ENCODE measurements at regions not wholly inside any gene's neighbourhood (a gene's known extent, or its start where the extent isn't known, plus 50 kb on each side); places are given as distances from the start of the nearest gene placed in this dataset.
"Not testable (repeated sequence)": the region's sequence is repeated elsewhere in the genome, so short reads cannot be mapped to it uniquely, and the experiment has no call there.

DNA sequence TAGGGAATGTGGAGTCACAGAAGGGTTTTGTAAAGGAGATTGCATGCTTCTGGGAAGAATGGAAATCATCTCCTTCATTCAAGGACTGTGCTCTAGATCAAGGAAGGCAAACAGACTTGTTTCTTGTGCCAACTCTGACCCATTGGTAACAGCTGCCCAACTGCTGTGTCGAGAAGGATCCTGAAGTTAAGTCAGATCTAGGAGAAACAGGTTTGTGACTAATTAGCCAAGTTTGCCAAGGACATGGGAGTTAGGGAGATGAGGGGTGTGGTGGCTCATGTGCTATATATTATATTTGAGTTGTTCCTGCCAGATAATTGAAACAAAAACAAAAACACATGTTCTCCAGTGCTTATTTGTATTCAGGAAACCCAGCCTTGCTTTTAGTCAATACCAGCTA, 251.2 kb upstream of the USP24 start:
- DNase-seq (ENCODE audit: low spot score in 2 of 2): no peak
- Histone ChIP-seq H3K9me3 (no peaks in the 10 kb centered on the region), H3K4me3 (no peak overlapping the region), H3K36me3 (replicated peaks) (no peaks in the 10 kb centered on the region), H3K27me3 (ENCODE audit: low read depth) (no peaks in the 10 kb centered on the region), H3K4me1 (no peaks in the 10 kb centered on the region)
- in situ Hi-C loops (cut with MboI; ENCODE audit: low sequenced_read_pairs): no loop called here

- H3K4me3 ChIP-seq: no peak overlapping the region
- no peaks in the 10 kb centered on the region for H3K27me3 ChIP-seq (ENCODE audit: low read depth)
- in situ Hi-C loops (cut with MboI; ENCODE audit: low sequenced_read_pairs): no loop called here
- no peak for DNase-seq (ENCODE audit: low spot score in 2 of 2)
- no peaks in the 10 kb centered on the region for H3K4me1 ChIP-seq
- no peaks in the 10 kb centered on the region for H3K9me3 ChIP-seq
- H3K36me3 ChIP-seq (replicated peaks): no peaks in the 10 kb centered on the region
Measured at GRCh38 chr1:55464550-55464949, 249.4 kb upstream of the USP24 start.

DNA sequence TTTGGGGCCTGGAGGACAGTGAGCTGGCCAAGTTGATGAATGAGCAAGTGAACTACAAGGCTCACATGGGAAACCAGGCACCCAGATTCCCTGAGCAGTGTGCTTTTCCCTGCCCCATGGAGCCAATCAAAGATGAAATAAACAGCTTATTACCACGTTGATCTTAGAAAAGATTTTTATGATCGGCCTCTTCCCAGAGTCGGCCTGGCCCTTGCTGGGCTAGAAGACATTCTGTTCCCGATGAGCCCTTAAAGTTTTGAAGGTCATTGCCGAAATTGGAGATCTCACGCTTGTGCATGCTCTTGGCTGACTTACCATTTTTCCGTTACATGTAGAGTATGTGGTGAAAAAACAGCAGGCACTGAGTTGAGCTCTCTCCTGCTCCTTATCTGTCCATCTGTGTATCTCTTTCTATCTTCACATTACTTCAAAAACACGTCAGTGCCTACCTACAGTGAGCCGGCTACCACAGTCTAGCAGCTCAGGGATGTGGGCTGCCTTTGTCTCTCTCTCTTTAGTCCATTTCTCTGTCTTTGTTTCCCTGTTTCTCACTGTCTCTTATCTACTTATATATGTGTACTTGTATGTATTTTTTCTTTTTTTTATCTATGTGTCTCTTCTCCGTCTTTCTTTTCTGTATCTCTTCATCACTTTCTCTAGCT, 248.8 kb upstream of the USP24 start:
- no peaks in the 10 kb centered on the region for H3K4me1 ChIP-seq
- no peak overlapping the region for H3K4me3 ChIP-seq
- no peaks in the 10 kb centered on the region for H3K36me3 ChIP-seq (replicated peaks)
- in situ Hi-C loops (cut with MboI; ENCODE audit: low sequenced_read_pairs): no loop called here
- H3K27me3 ChIP-seq (ENCODE audit: low read depth): no peaks in the 10 kb centered on the region
- DNase-seq (ENCODE audit: low spot score in 2 of 2): no peak
- H3K9me3 ChIP-seq: no peaks in the 10 kb centered on the region

- Histone ChIP-seq H3K4me1 (no peaks in the 10 kb centered on the region), H3K27me3 (ENCODE audit: low read depth) (no peaks in the 10 kb centered on the region), H3K4me3 (no peak overlapping the region), H3K36me3 (replicated peaks) (no peaks in the 10 kb centered on the region), H3K9me3 (no peaks in the 10 kb centered on the region)
- in situ Hi-C loops (cut with MboI; ENCODE audit: low sequenced_read_pairs): no loop called here
- no peak for DNase-seq (ENCODE audit: low spot score in 2 of 2)
Measured at GRCh38 chr1:55457874-55458273, 242.7 kb upstream of the USP24 start.

- H3K9me3 ChIP-seq: no peaks in the 10 kb centered on the region
- DNase-seq (ENCODE audit: low spot score in 2 of 2): no peak
- H3K27me3 ChIP-seq (ENCODE audit: low read depth): no peaks in the 10 kb centered on the region
- H3K36me3 ChIP-seq (replicated peaks): no peaks in the 10 kb centered on the region
- no peaks in the 10 kb centered on the region for H3K4me1 ChIP-seq
- no peak overlapping the region for H3K4me3 ChIP-seq
- in situ Hi-C loops (cut with MboI; ENCODE audit: low sequenced_read_pairs): no loop called here
Measured at GRCh38 chr1:55456971-55457370, 241.8 kb upstream of the USP24 start.

DNA sequence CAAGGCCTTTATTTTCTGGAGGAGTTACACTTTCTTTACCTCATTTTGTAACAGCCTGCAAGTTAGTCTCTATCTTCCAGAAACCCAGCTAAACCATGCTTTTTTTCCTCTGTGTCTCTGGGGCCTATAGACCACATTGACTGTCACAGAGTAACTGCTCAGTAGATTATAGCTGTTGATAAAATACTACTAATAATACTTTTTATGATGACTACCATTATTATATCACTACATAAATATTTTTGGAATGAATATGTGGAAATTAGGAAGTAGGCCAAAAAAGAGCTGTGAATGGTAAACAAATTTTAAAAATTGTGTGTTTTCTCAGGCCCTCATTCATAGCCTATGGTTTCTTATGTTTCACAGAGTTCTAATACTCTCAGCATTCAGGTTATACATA, 233.1 kb upstream of the USP24 start:
- Histone ChIP-seq H3K27me3 (ENCODE audit: low read depth) (no peaks in the 10 kb centered on the region), H3K9me3 (no peaks in the 10 kb centered on the region), H3K4me1 (no peaks in the 10 kb centered on the region), H3K36me3 (replicated peaks) (no peaks in the 10 kb centered on the region), H3K4me3 (no peak overlapping the region)
- no peak for DNase-seq (ENCODE audit: low spot score in 2 of 2)
- in situ Hi-C loops (cut with MboI; ENCODE audit: low sequenced_read_pairs): no loop called here

DNA sequence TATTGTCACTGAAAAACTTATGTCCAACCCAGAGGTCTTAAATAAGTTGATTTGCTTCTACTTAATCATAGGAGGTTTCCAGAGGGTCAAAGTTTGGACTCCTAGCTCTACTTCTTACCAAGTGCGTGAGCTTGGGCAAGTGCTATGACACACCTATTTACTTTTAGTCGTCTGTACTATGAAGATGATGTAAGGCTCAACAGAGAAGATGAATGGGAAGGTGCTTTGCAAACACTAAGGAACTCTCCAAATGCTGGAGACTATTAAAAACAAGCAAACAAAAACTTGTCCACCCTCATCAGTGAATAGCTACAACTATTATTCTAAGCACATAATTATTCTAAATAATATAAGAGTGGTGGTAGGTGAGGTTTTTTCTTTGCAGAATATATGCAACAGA, 232.3 kb upstream of the USP24 start:
- Histone ChIP-seq H3K4me1 (no peaks in the 10 kb centered on the region), H3K27me3 (ENCODE audit: low read depth) (no peaks in the 10 kb centered on the region), H3K4me3 (no peak overlapping the region), H3K36me3 (replicated peaks) (no peaks in the 10 kb centered on the region), H3K9me3 (no peaks in the 10 kb centered on the region)
- in situ Hi-C loops (cut with MboI; ENCODE audit: low sequenced_read_pairs): no loop called here
- DNase-seq (ENCODE audit: low spot score in 2 of 2): no peak

DNA sequence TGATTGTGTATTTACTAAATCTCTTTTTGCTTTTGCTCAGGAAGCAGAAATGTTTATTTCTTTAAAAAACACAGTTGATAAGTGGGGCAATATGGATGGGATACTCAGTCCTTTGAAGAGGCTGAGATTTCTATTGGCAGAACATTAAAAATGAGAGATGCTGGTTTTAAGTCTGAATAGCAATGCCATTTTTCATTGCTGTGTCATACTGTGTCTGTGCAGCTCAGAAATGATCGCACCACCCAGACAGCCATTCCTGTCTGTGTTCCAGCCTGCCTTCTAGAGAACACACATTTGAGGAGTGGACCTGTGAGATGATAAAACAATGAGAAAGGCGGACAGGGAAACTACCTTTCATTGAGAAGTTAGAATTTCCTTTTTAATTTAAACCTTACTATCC, 231.2 kb upstream of the USP24 start:
- Histone ChIP-seq H3K9me3 (no peaks in the 10 kb centered on the region), H3K36me3 (replicated peaks) (no peaks in the 10 kb centered on the region), H3K4me1 (no peaks in the 10 kb centered on the region), H3K27me3 (ENCODE audit: low read depth) (no peaks in the 10 kb centered on the region), H3K4me3 (no peak overlapping the region)
- no peak for DNase-seq (ENCODE audit: low spot score in 2 of 2)
- in situ Hi-C loops (cut with MboI; ENCODE audit: low sequenced_read_pairs): no loop called here

GRCh38 chr1:55445416-55445815, 230.3 kb upstream of the USP24 start:
- no peak for DNase-seq (ENCODE audit: low spot score in 2 of 2)
- Histone ChIP-seq H3K36me3 (replicated peaks) (no peaks in the 10 kb centered on the region), H3K9me3 (no peaks in the 10 kb centered on the region), H3K27me3 (ENCODE audit: low read depth) (no peaks in the 10 kb centered on the region), H3K4me1 (no peaks in the 10 kb centered on the region), H3K4me3 (no peak overlapping the region)
- in situ Hi-C loops (cut with MboI; ENCODE audit: low sequenced_read_pairs): no loop called here

DNA sequence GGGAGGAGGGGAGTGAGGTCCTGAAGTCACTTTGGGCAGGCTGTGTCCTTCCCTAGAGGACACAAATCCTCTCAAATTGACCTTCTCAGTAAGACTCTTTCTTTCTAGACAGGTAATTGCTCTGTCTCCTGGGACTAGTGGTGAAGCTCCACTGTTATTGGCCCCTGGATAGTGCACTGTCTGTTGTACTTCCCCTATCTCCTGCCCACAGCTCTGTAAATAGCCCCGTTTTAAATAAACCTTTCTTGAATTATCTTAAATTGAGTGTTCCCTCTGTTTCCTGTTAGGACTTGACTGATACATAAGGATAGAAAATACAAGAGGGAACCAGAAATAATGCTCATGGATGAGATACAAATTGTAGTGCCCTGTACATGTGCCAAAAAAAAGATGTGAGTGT, 229.5 kb upstream of the USP24 start:
- H3K9me3 ChIP-seq: no peaks in the 10 kb centered on the region
- no peaks in the 10 kb centered on the region for H3K36me3 ChIP-seq (replicated peaks)
- no peak overlapping the region for H3K4me3 ChIP-seq
- no peaks in the 10 kb centered on the region for H3K4me1 ChIP-seq
- H3K27me3 ChIP-seq (ENCODE audit: low read depth): no peaks in the 10 kb centered on the region
- in situ Hi-C loops (cut with MboI; ENCODE audit: low sequenced_read_pairs): no loop called here
- DNase-seq (ENCODE audit: low spot score in 2 of 2): no peak

- in situ Hi-C loops (cut with MboI; ENCODE audit: low sequenced_read_pairs): no loop called here
- Histone ChIP-seq H3K4me1 (no peaks in the 10 kb centered on the region), H3K9me3 (no peaks in the 10 kb centered on the region), H3K4me3 (no peak overlapping the region), H3K27me3 (ENCODE audit: low read depth) (no peaks in the 10 kb centered on the region), H3K36me3 (replicated peaks) (no peaks in the 10 kb centered on the region)
- no peak for DNase-seq (ENCODE audit: low spot score in 2 of 2)
Measured at GRCh38 chr1:55443175-55443915, 228.2 kb upstream of the USP24 start.

DNA sequence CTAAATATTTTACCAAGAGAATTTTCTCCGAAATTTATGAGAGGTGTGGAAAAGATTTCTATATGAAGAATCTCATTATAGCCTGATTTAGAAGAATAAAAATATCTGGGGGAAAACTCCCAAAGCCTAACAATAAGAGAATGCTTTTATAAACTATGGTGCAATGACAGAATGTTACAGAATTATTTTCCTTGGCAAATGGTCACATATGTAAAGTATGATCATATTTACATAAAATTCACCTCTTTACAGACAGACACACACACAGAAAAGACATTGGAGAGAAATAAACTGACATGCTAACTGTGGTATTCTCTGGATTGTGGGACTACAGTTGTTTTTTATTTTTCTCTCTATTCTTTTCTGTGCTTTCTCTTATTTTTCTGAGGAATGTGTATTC, 226.3 kb upstream of the USP24 start:
- H3K27me3 ChIP-seq (ENCODE audit: low read depth): no peaks in the 10 kb centered on the region
- no peaks in the 10 kb centered on the region for H3K9me3 ChIP-seq
- in situ Hi-C loops (cut with MboI; ENCODE audit: low sequenced_read_pairs): no loop called here
- no peaks in the 10 kb centered on the region for H3K4me1 ChIP-seq
- DNase-seq (ENCODE audit: low spot score in 2 of 2): no peak
- no peak overlapping the region for H3K4me3 ChIP-seq
- no peaks in the 10 kb centered on the region for H3K36me3 ChIP-seq (replicated peaks)

DNA sequence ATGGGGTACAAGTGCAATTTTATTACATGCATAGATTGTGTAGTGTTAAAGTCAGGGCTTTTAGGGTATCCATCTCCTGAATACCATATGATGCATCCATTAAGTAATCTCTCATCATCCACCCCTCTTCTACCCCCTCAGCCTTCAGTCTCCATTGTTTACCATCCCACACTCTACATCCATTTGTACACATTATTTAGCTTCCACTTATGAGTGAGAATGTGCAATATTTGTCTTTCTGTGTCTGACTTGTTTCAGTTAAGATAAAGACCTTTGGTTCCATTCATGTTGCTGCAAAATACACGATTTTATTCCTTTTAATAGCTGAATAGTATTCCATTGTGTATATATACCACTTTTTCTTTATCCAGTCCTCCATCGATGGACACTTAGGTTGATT, 222.5 kb upstream of the USP24 start:
- H3K27me3 ChIP-seq (ENCODE audit: low read depth): no peaks in the 10 kb centered on the region
- H3K9me3 ChIP-seq: no peaks in the 10 kb centered on the region
- in situ Hi-C loops (cut with MboI; ENCODE audit: low sequenced_read_pairs): no loop called here
- H3K4me1 ChIP-seq: no peaks in the 10 kb centered on the region
- no peak overlapping the region for H3K4me3 ChIP-seq
- no peaks in the 10 kb centered on the region for H3K36me3 ChIP-seq (replicated peaks)
- no peak for DNase-seq (ENCODE audit: low spot score in 2 of 2)

- H3K36me3 ChIP-seq (replicated peaks); H3K9me3 ChIP-seq; H3K4me3 ChIP-seq; H3K27me3 ChIP-seq (ENCODE audit: low read depth); H3K4me1 ChIP-seq; in situ Hi-C loops (cut with MboI; ENCODE audit: low sequenced_read_pairs); DNase-seq (ENCODE audit: low spot score in 2 of 2): not testable (repeated sequence)
Measured at GRCh38 chr1:55430720-55431119, 215.6 kb upstream of the USP24 start.

GRCh38 chr1:55430206-55430605, 215.0 kb upstream of the USP24 start:
- H3K4me3 ChIP-seq; in situ Hi-C loops (cut with MboI; ENCODE audit: low sequenced_read_pairs); H3K36me3 ChIP-seq (replicated peaks); DNase-seq (ENCODE audit: low spot score in 2 of 2); H3K9me3 ChIP-seq; H3K4me1 ChIP-seq; H3K27me3 ChIP-seq (ENCODE audit: low read depth): not testable (repeated sequence)

Measured in HAP-1 (cell line).